GM13976 (cell line): ENCODE measurements at regions not wholly inside any gene's neighbourhood (a gene's known extent, or its start where the extent isn't known, plus 50 kb on each side); places are given as distances from the start of the nearest gene placed in this dataset.

Experiments used
- DNase-seq: peaks from one replicate; pipeline ENCODE4 v3.0.0; 2012; ENCODE audit warnings: low spot score
- in situ Hi-C: fragments of 300-500 bp; cut with MboI; formaldehyde crosslinking; loops from one replicate; pipeline ENCODE4 v1.12.0; 2022; ENCODE audit warnings: low sequenced_read_pairs, mixed read lengths, inconsistent platforms; ENCODE audit not compliant: unreplicated experiment
- TF ChIP-seq, protein P1 (sequence below): IDR thresholded peaks from 2 replicates; pipeline ENCODE4 v1.5.1; 2012; ENCODE audit warnings: borderline replicate concordance, mild to moderate bottlenecking; ENCODE audit not compliant: insufficient read depth; ENCODE audit errors: extremely low read depth, missing control alignments, control extremely low read depth

GRCh38 chr2:239640210-239640609, 239.4 kb upstream of the HDAC4 start:
- DNase-seq = no peak
- TF ChIP-seq, protein P1, sequence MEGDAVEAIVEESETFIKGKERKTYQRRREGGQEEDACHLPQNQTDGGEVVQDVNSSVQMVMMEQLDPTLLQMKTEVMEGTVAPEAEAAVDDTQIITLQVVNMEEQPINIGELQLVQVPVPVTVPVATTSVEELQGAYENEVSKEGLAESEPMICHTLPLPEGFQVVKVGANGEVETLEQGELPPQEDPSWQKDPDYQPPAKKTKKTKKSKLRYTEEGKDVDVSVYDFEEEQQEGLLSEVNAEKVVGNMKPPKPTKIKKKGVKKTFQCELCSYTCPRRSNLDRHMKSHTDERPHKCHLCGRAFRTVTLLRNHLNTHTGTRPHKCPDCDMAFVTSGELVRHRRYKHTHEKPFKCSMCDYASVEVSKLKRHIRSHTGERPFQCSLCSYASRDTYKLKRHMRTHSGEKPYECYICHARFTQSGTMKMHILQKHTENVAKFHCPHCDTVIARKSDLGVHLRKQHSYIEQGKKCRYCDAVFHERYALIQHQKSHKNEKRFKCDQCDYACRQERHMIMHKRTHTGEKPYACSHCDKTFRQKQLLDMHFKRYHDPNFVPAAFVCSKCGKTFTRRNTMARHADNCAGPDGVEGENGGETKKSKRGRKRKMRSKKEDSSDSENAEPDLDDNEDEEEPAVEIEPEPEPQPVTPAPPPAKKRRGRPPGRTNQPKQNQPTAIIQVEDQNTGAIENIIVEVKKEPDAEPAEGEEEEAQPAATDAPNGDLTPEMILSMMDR = no peak
- in situ Hi-C loops = no loop called here

DNA sequence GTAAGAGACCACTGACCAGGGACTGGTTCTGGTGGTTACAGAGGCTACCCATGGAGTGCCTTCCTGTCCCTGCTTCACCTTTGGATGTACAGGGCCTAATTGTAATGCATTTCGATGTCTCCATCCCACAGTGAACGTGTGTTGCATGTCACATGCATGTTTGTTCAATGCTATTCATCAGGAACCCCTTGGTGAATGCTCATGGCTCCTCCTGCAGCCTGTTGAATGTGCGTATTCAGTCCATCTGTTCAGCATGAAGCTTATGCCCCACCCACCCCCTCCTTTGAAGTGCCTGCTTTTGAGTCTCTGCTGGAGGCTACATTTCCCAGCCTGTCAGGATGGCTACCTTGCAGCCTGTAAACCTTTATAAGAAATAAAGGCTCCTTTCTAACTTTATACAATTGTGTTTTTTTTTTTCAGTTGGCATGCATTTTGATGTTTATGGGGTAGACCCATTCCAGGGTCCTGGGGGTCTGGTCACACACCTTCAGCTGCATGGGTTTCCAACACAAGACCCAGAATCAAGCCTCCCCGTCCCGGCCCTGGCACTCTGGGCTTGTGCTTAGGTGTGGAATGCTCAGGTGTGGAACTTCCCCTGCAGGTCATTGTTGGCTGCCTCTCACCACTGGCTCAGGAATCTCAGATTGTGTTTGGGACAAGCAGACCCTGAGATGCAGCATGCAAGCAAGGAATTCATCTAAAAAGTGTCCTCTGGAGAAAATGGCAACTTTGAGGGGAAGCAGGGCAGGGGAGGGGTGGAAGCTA, 238.8 kb upstream of the HDAC4 start:
- in situ Hi-C loops = no loop called here
- TF ChIP-seq, protein P1 = no peak

GRCh38 chr2:239638376-239638775, 237.6 kb upstream of the HDAC4 start:
- TF ChIP-seq, protein P1 = no peak
- in situ Hi-C loops = no loop called here

More for the DNA sequence above, 238.8 kb upstream of the HDAC4 start:
- no peak for DNase-seq

DNA sequence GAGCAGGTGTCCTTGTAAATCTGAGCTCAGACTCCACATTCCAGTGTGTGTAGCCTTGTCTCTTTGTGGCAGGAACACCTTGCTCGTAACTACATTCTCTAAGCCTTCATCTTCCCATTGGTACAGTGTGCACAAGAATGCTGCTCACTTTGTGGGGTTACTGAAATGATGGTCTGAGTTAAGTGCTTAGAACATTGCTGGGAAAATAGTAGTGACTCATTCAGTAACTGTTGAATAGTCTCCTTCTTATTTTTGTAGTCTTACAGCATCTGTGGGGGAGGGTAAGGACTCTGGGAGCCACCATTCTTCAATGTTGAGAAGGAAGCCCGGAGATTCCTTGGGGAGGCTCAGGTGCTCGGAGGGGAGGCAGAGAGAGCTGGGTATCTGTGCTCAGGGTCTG, 236.0 kb upstream of the HDAC4 start:
- TF ChIP-seq, protein P1 = no peak
- in situ Hi-C loops = no loop called here
- no peak for DNase-seq

More at GRCh38 chr2:239638376-239638775, 237.6 kb upstream of the HDAC4 start:
- no peak for DNase-seq

- in situ Hi-C loops = no loop called here
- no peak for DNase-seq
- TF ChIP-seq, protein P1 = no peak
These were observed 233.9 kb upstream of the HDAC4 start for GRCh38 chr2:239634769-239635168.

DNA sequence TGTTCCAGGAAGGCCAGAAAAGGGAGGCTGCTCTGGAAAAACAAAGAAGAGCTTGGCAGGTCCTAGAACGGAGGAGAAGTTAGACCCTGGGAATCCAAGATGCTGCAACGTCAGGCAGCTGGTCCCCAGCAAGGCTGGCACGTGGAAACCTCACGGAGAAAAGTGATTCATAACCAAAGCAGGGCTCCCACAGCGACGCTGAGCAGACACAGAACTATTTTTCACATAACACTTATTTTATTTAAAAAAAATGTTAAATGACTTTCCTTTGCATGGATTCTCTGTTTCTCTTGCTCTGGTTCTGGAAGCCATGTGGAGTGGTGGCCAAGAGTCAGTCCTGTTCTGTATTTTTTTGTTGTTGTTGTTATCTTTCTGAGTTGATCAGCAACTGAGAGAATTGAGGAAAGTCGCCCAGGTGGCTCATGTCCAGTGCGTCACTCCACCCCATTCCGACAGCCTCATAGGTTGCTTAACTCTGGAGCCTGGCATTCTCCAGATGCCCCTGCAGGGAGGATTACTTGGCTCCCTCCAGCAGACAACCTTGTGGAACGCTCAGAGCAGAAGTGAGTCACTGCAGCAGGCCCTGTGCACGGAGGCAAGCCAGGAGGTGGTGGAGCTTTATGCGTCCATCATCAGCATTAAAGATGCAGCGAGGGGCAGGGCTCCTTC, 229.9 kb upstream of the HDAC4 start:
- TF ChIP-seq, protein P1 = no peak
- no peak for DNase-seq
- in situ Hi-C loops = no loop called here
